ENCODE measurements at regions not wholly inside any gene's neighbourhood (a gene's known extent, or its start where the extent isn't known, plus 50 kb on each side); places are given as distances from the start of the nearest gene placed in this dataset.

- Histone ChIP-seq H3K27ac (no peak overlapping the region), H3K4me3 (no peak overlapping the region)
- no peak for TF ChIP-seq CTCF (IDR thresholded peaks at IDR 0.05)
- no peak for DNase-seq (ENCODE audit: low spot score)
Observed at GRCh38 chr15:60204131-60204885, 193.5 kb downstream of the ANXA2 start.

- Histone ChIP-seq H3K4me3 (no peak overlapping the region), H3K27ac (no peak overlapping the region)
- DNase-seq (ENCODE audit: low spot score): no peak
- no peak for TF ChIP-seq CTCF (IDR thresholded peaks at IDR 0.05)
Observed at GRCh38 chr15:60208709-60209108, 189.1 kb downstream of the ANXA2 start.

GRCh38 chr15:60212536-60212935 is 185.2 kb downstream of the ANXA2 start:
- Histone ChIP-seq H3K27ac (no peak overlapping the region), H3K4me3 (no peak overlapping the region)
- TF ChIP-seq CTCF (IDR thresholded peaks at IDR 0.05): no peak
- DNase-seq (ENCODE audit: low spot score): no peak

- Histone ChIP-seq H3K27ac (no peak overlapping the region), H3K4me3 (no peak overlapping the region)
- DNase-seq (ENCODE audit: low spot score): no peak
- TF ChIP-seq CTCF (IDR thresholded peaks at IDR 0.05): no peak
Observed at GRCh38 chr15:60213377-60214000, 184.3 kb downstream of the ANXA2 start.

GRCh38 chr15:60214201-60214600 is 183.6 kb downstream of the ANXA2 start:
- Histone ChIP-seq H3K27ac (no peak overlapping the region), H3K4me3 (no peak overlapping the region)
- TF ChIP-seq CTCF (IDR thresholded peaks at IDR 0.05): no peak
- no peak for DNase-seq (ENCODE audit: low spot score)

GRCh38 chr15:60215225-60215963 is 182.4 kb downstream of the ANXA2 start:
- Histone ChIP-seq H3K27ac (no peak overlapping the region), H3K4me3 (no peak overlapping the region)
- no peak for TF ChIP-seq CTCF (IDR thresholded peaks at IDR 0.05)
- no peak for DNase-seq (ENCODE audit: low spot score)
